WTC11 (cell line): ENCODE measurements at regions not wholly inside any gene's neighbourhood (a gene's known extent, or its start where the extent isn't known, plus 50 kb on each side); places are given as distances from the start of the nearest gene placed in this dataset.

Experiments used
- ATAC-seq: fragments of 200-7000 bp; cut with Tn5 transposase; 2 replicates; pipeline ENCODE4 v1.10.0; 2021; ENCODE audit warnings: mild to moderate bottlenecking, moderate library complexity
- CTCF ChIA-PET: fragments of 300-600 bp; sonication (Branson Sonifier 250); formaldehyde crosslinking; loops from one replicate; lab custom pipeline; 2021; ENCODE audit warnings: antibody characterized with exemption; lab: Charles Lee
- POLR2A ChIA-PET: fragments of 350-600 bp; sonication (Branson Sonifier 250); formaldehyde crosslinking; loops from one replicate; lab custom pipeline; 2021; ENCODE audit warnings: antibody characterized with exemption; lab: Charles Lee
- DNase-seq: peaks from one replicate; pipeline ENCODE4 v3.0.0; 2021; ENCODE audit warnings: low spot score
- H3K27ac Mint-ChIP-seq: 2 replicates; pipeline ENCODE4 v1.8.0; 2021; ENCODE audit warnings: mixed read lengths
- H3K27me3 Mint-ChIP-seq: 2 replicates; pipeline ENCODE4 v1.8.0; 2021; ENCODE audit warnings: low read depth, mild to moderate bottlenecking, moderate library complexity, mixed read lengths
- H3K36me3 Mint-ChIP-seq: 2 replicates; pipeline ENCODE4 v1.8.0; 2021; ENCODE audit warnings: mixed read lengths
- H3K4me1 Mint-ChIP-seq: 2 replicates; pipeline ENCODE4 v1.8.0; 2022; ENCODE audit warnings: mixed read lengths
- H3K4me3 Mint-ChIP-seq: 2 replicates; pipeline ENCODE4 v1.8.0; 2021; ENCODE audit warnings: mild to moderate bottlenecking, moderate library complexity, mixed read lengths
- H3K9me3 Mint-ChIP-seq: 2 replicates; pipeline ENCODE4 v1.8.0; 2021; ENCODE audit warnings: mixed read lengths
- ESRRA ChIP-seq: sonication (generic); formaldehyde crosslinking; IDR thresholded peaks from 2 replicates; pipeline ENCODE4 v1.8.1; 2022; ENCODE audit warnings: mild to moderate bottlenecking, missing genetic modification reagents, borderline replicate concordance
- JAZF1 ChIP-seq: fragments of 250-450 bp; sonication (Bioruptor Pico); IDR thresholded peaks from 2 replicates; pipeline ENCODE4 v1.9.0; 2021; ENCODE audit warnings: moderate library complexity, mild to moderate bottlenecking, inconsistent platforms
- KAT7 ChIP-seq: sonication (generic); formaldehyde crosslinking; IDR thresholded peaks from 2 replicates; pipeline ENCODE4 v1.8.1; 2023; ENCODE audit warnings: missing genetic modification reagents, mild to moderate bottlenecking, borderline replicate concordance
- NR2C2 ChIP-seq: sonication (generic); formaldehyde crosslinking; IDR thresholded peaks from 2 replicates; pipeline ENCODE4 v1.8.0; 2022; ENCODE audit warnings: mild to moderate bottlenecking, missing genetic modification reagents
- OVOL2 ChIP-seq: fragments of 250-450 bp; sonication (Bioruptor Pico); IDR thresholded peaks from 2 replicates; pipeline ENCODE4 v1.9.0; 2021; ENCODE audit warnings: mild to moderate bottlenecking, borderline replicate concordance
- RELA ChIP-seq: sonication (generic); formaldehyde crosslinking; IDR thresholded peaks from 2 replicates; pipeline ENCODE4 v1.8.1; 2022; ENCODE audit warnings: missing genetic modification reagents, mild to moderate bottlenecking, borderline replicate concordance
- TCF7 ChIP-seq: sonication (generic); formaldehyde crosslinking; IDR thresholded peaks from 2 replicates; pipeline ENCODE4 v1.8.0; 2022; ENCODE audit warnings: mild to moderate bottlenecking, low read depth, missing genetic modification reagents, moderate library complexity
- TEAD1 ChIP-seq: sonication (generic); formaldehyde crosslinking; IDR thresholded peaks from 2 replicates; pipeline ENCODE4 v1.8.0; 2022; ENCODE audit warnings: mild to moderate bottlenecking, missing genetic modification reagents
- TEAD4 ChIP-seq: sonication (generic); formaldehyde crosslinking; IDR thresholded peaks from 2 replicates; pipeline ENCODE4 v1.8.0; 2022; ENCODE audit warnings: mild to moderate bottlenecking, missing genetic modification reagents
- ZNF138 ChIP-seq: sonication (generic); formaldehyde crosslinking; conservative IDR thresholded peaks from 2 replicates; pipeline ENCODE4 v1.8.1; 2022; ENCODE audit warnings: mild to moderate bottlenecking, moderate library complexity, missing genetic modification reagents
- ZNF317 ChIP-seq: sonication (generic); formaldehyde crosslinking; IDR thresholded peaks from 2 replicates; pipeline ENCODE4 v1.8.1; 2023; ENCODE audit warnings: low read depth, mild to moderate bottlenecking, moderate library complexity, missing genetic modification reagents, borderline replicate concordance
- ZNF396 ChIP-seq: fragments of 250-450 bp; sonication (Bioruptor Pico); IDR thresholded peaks from 2 replicates; pipeline ENCODE4 v1.8.0; 2021; ENCODE audit warnings: mild to moderate bottlenecking, moderate library complexity, borderline replicate concordance
- ZSCAN18 ChIP-seq: fragments of 250-450 bp; sonication (Bioruptor Pico); IDR thresholded peaks from 2 replicates; pipeline ENCODE4 v2.1.2; 2022; ENCODE audit warnings: mild to moderate bottlenecking, moderate library complexity
- TF ChIP-seq, protein P1 (sequence below): sonication (generic); formaldehyde crosslinking; IDR thresholded peaks from 2 replicates; pipeline ENCODE4 v1.8.0; 2022; ENCODE audit warnings: mild to moderate bottlenecking, missing genetic modification reagents
- TF ChIP-seq, protein P2 (sequence below): sonication (generic); formaldehyde crosslinking; IDR thresholded peaks from 2 replicates; pipeline ENCODE4 v1.8.0; 2023; ENCODE audit warnings: mild to moderate bottlenecking, missing genetic modification reagents
- TF ChIP-seq, protein P3 (sequence below): fragments of 250-450 bp; sonication (Bioruptor Pico); IDR thresholded peaks from 2 replicates; pipeline ENCODE4 v1.9.0; 2021; ENCODE audit warnings: moderate library complexity, mild to moderate bottlenecking, inconsistent platforms, borderline replicate concordance
- TF ChIP-seq, protein P4 (sequence below): fragments of 250-450 bp; sonication (Bioruptor Pico); IDR thresholded peaks from 2 replicates; pipeline ENCODE4 v1.9.0; 2021; ENCODE audit warnings: mild to moderate bottlenecking
- TF ChIP-seq, protein P5 (sequence below): sonication (generic); formaldehyde crosslinking; IDR thresholded peaks from 2 replicates; pipeline ENCODE4 v1.8.0; 2022; ENCODE audit warnings: mild to moderate bottlenecking, missing genetic modification reagents

DNA sequence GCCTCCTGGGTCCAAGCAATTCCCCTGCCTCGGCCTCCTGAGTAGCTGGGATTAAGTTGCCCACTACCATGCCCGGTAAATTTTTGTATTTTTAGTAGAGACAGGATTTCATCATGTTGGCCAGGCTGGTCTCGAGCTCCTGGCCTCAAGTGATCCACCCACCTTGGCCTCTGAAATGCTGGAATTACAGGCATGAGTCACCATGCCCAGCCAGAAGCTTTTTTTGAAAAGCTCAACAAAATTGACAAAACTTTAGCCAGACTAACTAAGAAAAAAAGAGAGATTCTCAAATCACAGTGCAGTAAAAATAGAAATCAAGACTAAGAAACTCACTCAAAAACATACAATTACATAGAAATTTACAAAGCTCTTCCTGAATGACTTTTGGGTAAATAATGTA is 420.6 kb downstream of the COL12A1 start:
- Mint-ChIP-seq H3K9me3 (peaks cover 14% of the 10 kb centered on the region), H3K4me1 (no peaks in the 10 kb centered on the region), H3K4me3 (no peak overlapping the region), H3K27ac (no peak overlapping the region), H3K27me3 (no peaks in the 10 kb centered on the region), H3K36me3 (no peaks in the 10 kb centered on the region)
- POLR2A ChIA-PET = interaction anchor here (0.5 kb wide), 1 partner anchor 419 kb away, joined by 3 read pairs; no protein-coding TSS in a partner anchor
- TF ChIP-seq KAT7 (CRISPR knock-in tag) (no peak), ZNF396 (CRISPR knock-in tag) (no peak), JAZF1 (CRISPR knock-in tag) (no peak), OVOL2 (CRISPR knock-in tag) (no peak), ZNF138 (CRISPR knock-in tag) (no peak), NR2C2 (CRISPR knock-in tag) (no peak), ZNF317 (CRISPR knock-in tag) (no peak), ZSCAN18 (CRISPR knock-in tag) (no peak)
- TF ChIP-seq, protein P1, sequence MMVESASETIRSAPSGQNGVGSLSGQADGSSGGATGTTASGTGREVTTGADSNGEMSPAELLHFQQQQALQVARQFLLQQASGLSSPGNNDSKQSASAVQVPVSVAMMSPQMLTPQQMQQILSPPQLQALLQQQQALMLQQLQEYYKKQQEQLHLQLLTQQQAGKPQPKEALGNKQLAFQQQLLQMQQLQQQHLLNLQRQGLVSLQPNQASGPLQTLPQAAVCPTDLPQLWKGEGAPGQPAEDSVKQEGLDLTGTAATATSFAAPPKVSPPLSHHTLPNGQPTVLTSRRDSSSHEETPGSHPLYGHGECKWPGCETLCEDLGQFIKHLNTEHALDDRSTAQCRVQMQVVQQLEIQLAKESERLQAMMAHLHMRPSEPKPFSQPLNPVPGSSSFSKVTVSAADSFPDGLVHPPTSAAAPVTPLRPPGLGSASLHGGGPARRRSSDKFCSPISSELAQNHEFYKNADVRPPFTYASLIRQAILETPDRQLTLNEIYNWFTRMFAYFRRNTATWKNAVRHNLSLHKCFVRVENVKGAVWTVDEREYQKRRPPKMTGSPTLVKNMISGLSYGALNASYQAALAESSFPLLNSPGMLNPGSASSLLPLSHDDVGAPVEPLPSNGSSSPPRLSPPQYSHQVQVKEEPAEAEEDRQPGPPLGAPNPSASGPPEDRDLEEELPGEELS (CRISPR knock-in tag) = no peak
- TF ChIP-seq, protein P2, sequence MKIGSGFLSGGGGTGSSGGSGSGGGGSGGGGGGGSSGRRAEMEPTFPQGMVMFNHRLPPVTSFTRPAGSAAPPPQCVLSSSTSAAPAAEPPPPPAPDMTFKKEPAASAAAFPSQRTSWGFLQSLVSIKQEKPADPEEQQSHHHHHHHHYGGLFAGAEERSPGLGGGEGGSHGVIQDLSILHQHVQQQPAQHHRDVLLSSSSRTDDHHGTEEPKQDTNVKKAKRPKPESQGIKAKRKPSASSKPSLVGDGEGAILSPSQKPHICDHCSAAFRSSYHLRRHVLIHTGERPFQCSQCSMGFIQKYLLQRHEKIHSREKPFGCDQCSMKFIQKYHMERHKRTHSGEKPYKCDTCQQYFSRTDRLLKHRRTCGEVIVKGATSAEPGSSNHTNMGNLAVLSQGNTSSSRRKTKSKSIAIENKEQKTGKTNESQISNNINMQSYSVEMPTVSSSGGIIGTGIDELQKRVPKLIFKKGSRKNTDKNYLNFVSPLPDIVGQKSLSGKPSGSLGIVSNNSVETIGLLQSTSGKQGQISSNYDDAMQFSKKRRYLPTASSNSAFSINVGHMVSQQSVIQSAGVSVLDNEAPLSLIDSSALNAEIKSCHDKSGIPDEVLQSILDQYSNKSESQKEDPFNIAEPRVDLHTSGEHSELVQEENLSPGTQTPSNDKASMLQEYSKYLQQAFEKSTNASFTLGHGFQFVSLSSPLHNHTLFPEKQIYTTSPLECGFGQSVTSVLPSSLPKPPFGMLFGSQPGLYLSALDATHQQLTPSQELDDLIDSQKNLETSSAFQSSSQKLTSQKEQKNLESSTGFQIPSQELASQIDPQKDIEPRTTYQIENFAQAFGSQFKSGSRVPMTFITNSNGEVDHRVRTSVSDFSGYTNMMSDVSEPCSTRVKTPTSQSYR (CRISPR knock-in tag) = no peak
- TF ChIP-seq, protein P3, sequence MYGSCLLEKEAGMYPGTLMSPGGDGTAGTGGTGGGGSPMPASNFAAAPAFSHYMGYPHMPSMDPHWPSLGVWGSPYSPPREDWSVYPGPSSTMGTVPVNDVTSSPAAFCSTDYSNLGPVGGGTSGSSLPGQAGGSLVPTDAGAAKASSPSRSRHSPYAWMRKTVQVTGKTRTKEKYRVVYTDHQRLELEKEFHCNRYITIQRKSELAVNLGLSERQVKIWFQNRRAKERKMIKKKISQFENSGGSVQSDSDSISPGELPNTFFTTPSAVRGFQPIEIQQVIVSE = no peak
- CTCF ChIA-PET = no interaction called here
- no peak for DNase-seq
- no peak for ATAC-seq

- ATAC-seq (no peak), DNase-seq (no peak)
- CTCF ChIA-PET = no interaction called here
- no peak overlapping the region for H3K27ac Mint-ChIP-seq
- no peaks in the 10 kb centered on the region for H3K36me3 Mint-ChIP-seq
- no peak for TF ChIP-seq TEAD1 (CRISPR knock-in tag)
- no peak for TF ChIP-seq TEAD4 (CRISPR knock-in tag)
- TF ChIP-seq JAZF1 (CRISPR knock-in tag) = no peak
- TF ChIP-seq ESRRA (CRISPR knock-in tag) = no peak
- no peak for TF ChIP-seq RELA (CRISPR knock-in tag)
- TF ChIP-seq, protein P4, sequence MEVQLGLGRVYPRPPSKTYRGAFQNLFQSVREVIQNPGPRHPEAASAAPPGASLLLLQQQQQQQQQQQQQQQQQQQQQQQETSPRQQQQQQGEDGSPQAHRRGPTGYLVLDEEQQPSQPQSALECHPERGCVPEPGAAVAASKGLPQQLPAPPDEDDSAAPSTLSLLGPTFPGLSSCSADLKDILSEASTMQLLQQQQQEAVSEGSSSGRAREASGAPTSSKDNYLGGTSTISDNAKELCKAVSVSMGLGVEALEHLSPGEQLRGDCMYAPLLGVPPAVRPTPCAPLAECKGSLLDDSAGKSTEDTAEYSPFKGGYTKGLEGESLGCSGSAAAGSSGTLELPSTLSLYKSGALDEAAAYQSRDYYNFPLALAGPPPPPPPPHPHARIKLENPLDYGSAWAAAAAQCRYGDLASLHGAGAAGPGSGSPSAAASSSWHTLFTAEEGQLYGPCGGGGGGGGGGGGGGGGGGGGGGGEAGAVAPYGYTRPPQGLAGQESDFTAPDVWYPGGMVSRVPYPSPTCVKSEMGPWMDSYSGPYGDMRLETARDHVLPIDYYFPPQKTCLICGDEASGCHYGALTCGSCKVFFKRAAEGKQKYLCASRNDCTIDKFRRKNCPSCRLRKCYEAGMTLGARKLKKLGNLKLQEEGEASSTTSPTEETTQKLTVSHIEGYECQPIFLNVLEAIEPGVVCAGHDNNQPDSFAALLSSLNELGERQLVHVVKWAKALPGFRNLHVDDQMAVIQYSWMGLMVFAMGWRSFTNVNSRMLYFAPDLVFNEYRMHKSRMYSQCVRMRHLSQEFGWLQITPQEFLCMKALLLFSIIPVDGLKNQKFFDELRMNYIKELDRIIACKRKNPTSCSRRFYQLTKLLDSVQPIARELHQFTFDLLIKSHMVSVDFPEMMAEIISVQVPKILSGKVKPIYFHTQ (CRISPR knock-in tag) = no peak
- TF ChIP-seq, protein P5, sequence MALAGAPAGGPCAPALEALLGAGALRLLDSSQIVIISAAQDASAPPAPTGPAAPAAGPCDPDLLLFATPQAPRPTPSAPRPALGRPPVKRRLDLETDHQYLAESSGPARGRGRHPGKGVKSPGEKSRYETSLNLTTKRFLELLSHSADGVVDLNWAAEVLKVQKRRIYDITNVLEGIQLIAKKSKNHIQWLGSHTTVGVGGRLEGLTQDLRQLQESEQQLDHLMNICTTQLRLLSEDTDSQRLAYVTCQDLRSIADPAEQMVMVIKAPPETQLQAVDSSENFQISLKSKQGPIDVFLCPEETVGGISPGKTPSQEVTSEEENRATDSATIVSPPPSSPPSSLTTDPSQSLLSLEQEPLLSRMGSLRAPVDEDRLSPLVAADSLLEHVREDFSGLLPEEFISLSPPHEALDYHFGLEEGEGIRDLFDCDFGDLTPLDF (CRISPR knock-in tag) = no peak
- no peak for TF ChIP-seq TCF7 (CRISPR knock-in tag)
- TF ChIP-seq ZSCAN18 (CRISPR knock-in tag) = no peak
- TF ChIP-seq, all 79 proteins: peak for 0
- Mint-ChIP-seq H3K27me3 (no peaks in the 10 kb centered on the region; the same call in 1 of the 2 replicates), H3K4me3 (no peak overlapping the region), H3K4me1 (no peaks in the 10 kb centered on the region), H3K9me3 (peaks cover 3% of the 10 kb centered on the region)
- POLR2A ChIA-PET = no interaction called here
Observed at GRCh38 chr6:74782346-74782745, 423.5 kb downstream of the COL12A1 start.
